Choroid plexus epithelial cell (primary cell): ENCODE measurements at regions not wholly inside any gene's neighbourhood (a gene's known extent, or its start where the extent isn't known, plus 50 kb on each side); places are given as distances from the start of the nearest gene placed in this dataset.

Experiments used
- DNase-seq: peaks from one replicate; pipeline ENCODE4 v3.0.0-alpha.2; 2010; ENCODE audit warnings: low read depth
- H3K4me3 ChIP-seq: 2 replicates; pipeline ENCODE4 v1.5.1; 2011; ENCODE audit warnings: low read depth, mild to moderate bottlenecking, control low read depth, low read length, moderate library complexity
- CTCF ChIP-seq: conservative IDR thresholded peaks from 2 replicates; pipeline ENCODE4 v1.5.1; 2011; ENCODE audit warnings: low read depth, mild to moderate bottlenecking, control low read depth, inconsistent platforms, low read length, moderate library complexity

GRCh38 chr21:17189963-17190362, 322.9 kb upstream of the CXADR start:
- no peak for TF ChIP-seq CTCF
- DNase-seq: no peak
- no peak overlapping the region for H3K4me3 ChIP-seq

- DNase-seq: no peak
- H3K4me3 ChIP-seq: no peak overlapping the region
- TF ChIP-seq CTCF: no peak
These were observed 321.4 kb upstream of the CXADR start for GRCh38 chr21:17191346-17191993.

- no peak overlapping the region for H3K4me3 ChIP-seq
- no peak for TF ChIP-seq CTCF
- DNase-seq: no peak
These were observed 317.5 kb upstream of the CXADR start for GRCh38 chr21:17195351-17195750.

GRCh38 chr21:17195976-17196375, 316.9 kb upstream of the CXADR start:
- H3K4me3 ChIP-seq: no peak overlapping the region
- no peak for TF ChIP-seq CTCF
- DNase-seq: no peak

- DNase-seq: no peak
- H3K4me3 ChIP-seq: no peak overlapping the region
- TF ChIP-seq CTCF: no peak
These were observed 316.2 kb upstream of the CXADR start for GRCh38 chr21:17196623-17197022.

GRCh38 chr21:17197996-17198395, 314.8 kb upstream of the CXADR start:
- no peak overlapping the region for H3K4me3 ChIP-seq
- DNase-seq: no peak
- TF ChIP-seq CTCF: no peak

GRCh38 chr21:17200250-17200649, 312.6 kb upstream of the CXADR start:
- no peak for TF ChIP-seq CTCF
- no peak overlapping the region for H3K4me3 ChIP-seq
- DNase-seq: no peak
